Activated naive CD4-positive, alpha-beta T cell treated with anti-CD3 and anti-CD28 coated beads, Interleukin-2, amount 50 U/mL, for 72 hours (primary cell): ENCODE measurements at regions not wholly inside any gene's neighbourhood (a gene's known extent, or its start where the extent isn't known, plus 50 kb on each side); places are given as distances from the start of the nearest gene placed in this dataset.

ENCODE experiments used
- ATAC-seq, 2 donors: fragments of 150-1000 bp; cut with Tn5 transposase; 2 replicates each; pipeline ENCODE4 v1.10.0; 2021; ENCODE audit warnings: mild to moderate bottlenecking in 2 of 2, moderate library complexity in 2 of 2
- DNase-seq, 2 donors: peaks; one replicate each; pipeline ENCODE4 v3.0.0; 2021 to 2022; ENCODE audit warnings: low spot score in 2 of 2
- H3K27ac Mint-ChIP-seq, 2 donors: one replicate each; pipeline ENCODE4 v1.8.0; 2022; ENCODE audit warnings: mild to moderate bottlenecking in 2 of 2, mixed read lengths in 2 of 2
- H3K36me3 Mint-ChIP-seq, 2 donors: one replicate each; pipeline ENCODE4 v1.8.0; 2022; ENCODE audit warnings: mixed read lengths in 2 of 2
- H3K9me3 Mint-ChIP-seq, 2 donors: one replicate each; pipeline ENCODE4 v1.8.0; 2022; ENCODE audit warnings: mixed read lengths in 2 of 2

DNA sequence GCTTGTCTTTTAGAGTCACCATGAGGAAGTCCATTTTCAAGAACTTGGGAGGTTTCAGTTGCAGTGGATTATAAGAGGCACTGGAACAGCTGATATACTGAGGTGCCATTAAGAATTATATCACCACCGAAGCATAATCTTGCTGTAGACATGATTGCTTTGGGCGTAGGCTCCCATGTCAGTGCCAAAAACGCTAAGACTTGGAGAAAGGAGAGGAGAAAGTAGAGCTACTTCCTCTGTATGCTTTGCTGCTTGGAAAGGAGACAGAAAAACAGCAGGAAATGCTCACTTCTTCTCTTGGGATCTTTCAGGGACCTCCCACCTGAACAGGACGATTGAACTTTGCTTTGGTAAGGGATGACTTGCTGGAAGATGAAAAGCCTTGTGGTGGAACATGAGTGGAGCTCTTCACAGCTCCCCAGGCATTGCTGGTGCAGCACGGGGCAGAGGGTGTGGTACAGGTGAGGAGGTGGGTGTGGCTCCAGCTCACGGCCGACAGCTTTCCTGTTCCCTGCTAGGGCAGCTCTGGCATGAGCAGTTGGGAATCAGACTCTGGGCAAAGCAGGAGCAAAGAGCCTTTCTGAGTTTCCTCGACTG, 190.4 kb upstream of the JAG1 start:
- Mint-ChIP-seq H3K27ac (no peak overlapping the region), H3K9me3 (peaks cover 5 to 12% of the 10 kb centered on the region in 2 donors), H3K36me3 (no peaks in the 10 kb centered on the region)
- ATAC-seq (no peak), DNase-seq (no peak)

DNA sequence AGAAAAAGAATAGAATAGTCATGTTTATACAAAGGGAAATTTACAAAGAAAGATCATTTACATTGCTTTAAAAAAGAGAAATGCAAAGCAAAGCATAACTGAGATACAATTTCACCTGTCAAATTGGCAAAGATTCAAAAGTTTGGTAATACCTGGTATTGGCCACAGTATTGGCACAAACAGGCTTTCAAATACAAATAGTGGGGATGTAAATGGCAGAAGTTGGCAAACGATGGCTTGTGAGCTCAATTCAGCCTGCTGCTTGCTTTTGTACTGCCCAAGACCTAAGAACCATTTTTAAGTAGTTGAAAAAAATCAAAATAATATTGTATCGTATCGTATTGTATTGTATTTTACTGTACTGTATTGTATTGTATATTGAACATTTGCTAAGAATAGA, 194.5 kb upstream of the JAG1 start:
- DNase-seq: no peak
- peaks cover 0 to 5% of the 10 kb centered on the region in 2 donors for H3K9me3 Mint-ChIP-seq
- H3K36me3 Mint-ChIP-seq: no peaks in the 10 kb centered on the region
- ATAC-seq: no peak
- H3K27ac Mint-ChIP-seq: no peak overlapping the region

DNA sequence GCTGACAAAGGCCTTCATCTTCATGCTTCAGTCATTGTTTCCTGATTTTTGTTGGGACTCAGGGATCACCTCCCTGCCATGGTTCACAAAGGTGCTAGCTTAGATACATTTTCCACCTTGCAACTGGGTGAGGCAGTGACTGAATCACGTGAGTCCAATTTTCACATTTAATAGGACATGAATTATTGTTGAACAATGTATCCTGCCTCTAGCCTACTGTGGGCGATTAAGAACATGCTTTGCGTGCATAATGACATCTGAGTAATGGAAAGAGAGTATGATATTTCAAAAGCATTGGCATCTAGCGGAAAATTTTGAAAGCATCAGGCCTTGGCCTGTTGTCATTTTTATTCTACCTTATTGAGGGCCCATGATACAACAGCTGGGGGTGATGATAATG, 199.2 kb upstream of the JAG1 start:
- Mint-ChIP-seq H3K27ac (no peak overlapping the region), H3K36me3 (no peaks in the 10 kb centered on the region), H3K9me3 (peaks cover 4 to 5% of the 10 kb centered on the region in 2 donors)
- DNase-seq (no peak), ATAC-seq (no peak)

DNA sequence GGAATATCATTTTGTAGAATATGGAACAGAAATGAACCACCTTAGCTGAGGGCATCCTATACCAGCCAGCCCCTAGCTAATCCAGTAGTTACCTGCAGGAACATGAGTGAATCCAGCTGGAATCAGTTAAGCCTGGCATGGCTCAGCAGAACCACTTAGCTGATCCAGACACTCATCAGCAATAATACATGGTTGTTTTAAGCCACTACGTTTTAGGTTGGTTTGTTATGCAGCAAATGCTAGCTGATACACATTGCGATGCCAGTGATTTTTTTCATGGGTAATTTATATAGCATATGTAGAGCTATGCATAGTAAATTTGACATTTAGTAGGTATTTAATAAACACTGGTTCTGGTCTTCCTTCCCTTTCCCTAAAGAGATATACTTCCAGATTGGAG, 201.9 kb upstream of the JAG1 start:
- DNase-seq (no peak), ATAC-seq (no peak)
- no peak overlapping the region for H3K27ac Mint-ChIP-seq
- H3K36me3 Mint-ChIP-seq: no peaks in the 10 kb centered on the region
- peaks cover 4 to 5% of the 10 kb centered on the region in 2 donors for H3K9me3 Mint-ChIP-seq

DNA sequence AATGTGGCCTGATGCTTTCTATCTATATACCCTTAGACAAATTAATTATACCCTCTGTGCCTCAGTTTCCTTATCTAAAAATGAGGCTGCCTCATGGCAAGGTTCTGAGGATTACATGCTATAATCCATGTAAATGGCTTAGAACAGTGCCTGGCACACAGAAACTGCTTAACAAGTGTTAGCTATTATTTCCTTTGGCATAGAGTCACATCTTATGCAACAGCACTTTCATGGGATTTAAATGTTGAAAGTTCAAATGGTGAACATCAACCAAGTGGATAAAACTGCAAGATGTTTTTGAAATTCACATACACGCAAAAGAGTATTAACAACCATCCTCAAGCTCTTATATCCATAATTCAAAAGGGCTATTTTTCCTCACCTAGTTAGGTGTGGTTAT, 202.8 kb upstream of the JAG1 start:
- Mint-ChIP-seq H3K9me3 (peaks cover 4 to 5% of the 10 kb centered on the region in 2 donors), H3K27ac (no peak overlapping the region), H3K36me3 (no peaks in the 10 kb centered on the region)
- DNase-seq: no peak
- ATAC-seq: no peak

DNA sequence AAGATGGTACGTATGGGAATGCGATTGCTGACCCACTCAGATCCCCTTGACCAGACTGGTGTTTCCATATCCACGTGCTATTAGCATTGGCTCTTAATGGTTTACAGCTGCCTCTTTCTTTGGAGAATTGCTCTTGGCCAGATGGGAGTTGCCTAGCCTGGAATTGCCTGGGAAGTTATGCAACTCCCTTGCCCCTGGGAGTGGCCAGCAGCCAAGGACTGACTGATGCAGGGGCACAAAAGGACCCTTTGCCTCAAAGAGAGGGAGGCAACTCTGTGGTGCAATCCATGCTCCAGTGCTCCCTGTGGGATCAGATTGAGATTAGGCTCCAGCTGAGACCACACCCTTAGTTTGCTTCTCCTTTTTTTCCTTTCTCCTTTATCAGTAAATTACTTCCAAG, 203.5 kb upstream of the JAG1 start:
- DNase-seq (no peak), ATAC-seq (no peak)
- Mint-ChIP-seq H3K27ac (no peak overlapping the region), H3K9me3 (peaks cover 4 to 5% of the 10 kb centered on the region in 2 donors), H3K36me3 (no peaks in the 10 kb centered on the region)

DNA sequence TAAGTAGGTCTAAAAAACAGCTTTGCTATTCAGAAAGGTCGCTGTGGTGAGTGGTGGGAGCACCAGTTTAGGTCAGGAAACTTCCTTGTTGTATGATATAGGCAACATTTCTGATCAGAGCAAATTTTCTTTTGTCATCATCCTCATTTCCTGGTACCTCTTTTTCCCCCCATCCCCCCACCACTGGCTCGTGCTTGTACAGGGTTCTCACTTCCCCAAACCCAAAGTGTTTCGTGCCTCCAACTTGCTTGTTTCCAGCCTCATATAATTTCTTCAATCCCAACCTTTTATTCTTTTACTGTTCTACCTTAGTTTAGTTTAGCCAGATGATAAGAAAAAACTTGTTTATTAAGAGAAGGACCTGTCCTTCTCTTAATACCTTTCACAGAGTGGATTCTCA, 209.4 kb upstream of the JAG1 start:
- DNase-seq (no peak), ATAC-seq (no peak)
- no peak overlapping the region for H3K27ac Mint-ChIP-seq
- no peaks in the 10 kb centered on the region for H3K36me3 Mint-ChIP-seq
- H3K9me3 Mint-ChIP-seq: peaks cover 3 to 4% of the 10 kb centered on the region in 2 donors

DNA sequence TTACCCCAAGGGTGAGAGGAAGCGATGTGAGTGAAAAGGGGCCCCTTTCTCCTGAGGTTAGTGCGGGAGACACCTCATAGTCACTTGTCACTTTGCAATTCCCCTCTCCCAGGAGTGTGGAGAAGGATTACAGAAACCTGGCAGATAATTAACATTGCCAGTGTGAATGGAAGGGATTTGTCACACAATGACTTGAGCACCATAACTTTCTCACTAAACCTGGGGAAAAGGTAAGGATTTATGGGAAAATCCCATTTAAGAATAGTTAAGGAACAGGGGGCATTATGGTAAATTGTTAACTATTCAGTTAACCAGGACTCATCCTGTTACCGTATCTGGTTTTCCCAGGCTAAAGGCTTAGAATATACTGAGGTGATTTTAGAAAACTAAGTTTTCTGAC, 219.5 kb upstream of the JAG1 start:
- no peak overlapping the region for H3K27ac Mint-ChIP-seq
- no peak for ATAC-seq
- H3K36me3 Mint-ChIP-seq: peaks cover 0 to 6% of the 10 kb centered on the region in 2 donors
- H3K9me3 Mint-ChIP-seq: peaks cover 5 to 15% of the 10 kb centered on the region in 2 donors
- no peak for DNase-seq

DNA sequence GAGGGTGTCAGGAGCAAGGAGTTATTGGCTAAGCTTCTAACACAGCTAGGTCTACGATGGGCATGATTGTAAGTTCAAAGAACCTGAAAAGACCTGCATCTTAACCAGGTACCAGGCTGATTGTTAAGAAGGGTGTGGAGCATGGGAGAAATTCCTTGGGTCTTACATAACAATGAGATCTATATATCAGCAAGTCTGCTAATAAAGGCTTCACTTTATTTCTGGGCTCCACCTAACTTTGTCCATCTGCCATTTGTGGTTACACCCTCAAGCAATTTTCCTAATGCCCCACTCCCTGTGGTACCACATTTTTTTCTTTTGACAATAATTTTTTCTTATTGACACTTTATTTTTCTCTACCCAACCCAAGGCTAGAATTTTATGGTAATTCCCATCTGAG, 223.5 kb upstream of the JAG1 start:
- Mint-ChIP-seq H3K9me3 (peaks cover 0 to 9% of the 10 kb centered on the region in 2 donors), H3K36me3 (no peaks in the 10 kb centered on the region), H3K27ac (no peak overlapping the region)
- ATAC-seq (no peak), DNase-seq (no peak)

DNA sequence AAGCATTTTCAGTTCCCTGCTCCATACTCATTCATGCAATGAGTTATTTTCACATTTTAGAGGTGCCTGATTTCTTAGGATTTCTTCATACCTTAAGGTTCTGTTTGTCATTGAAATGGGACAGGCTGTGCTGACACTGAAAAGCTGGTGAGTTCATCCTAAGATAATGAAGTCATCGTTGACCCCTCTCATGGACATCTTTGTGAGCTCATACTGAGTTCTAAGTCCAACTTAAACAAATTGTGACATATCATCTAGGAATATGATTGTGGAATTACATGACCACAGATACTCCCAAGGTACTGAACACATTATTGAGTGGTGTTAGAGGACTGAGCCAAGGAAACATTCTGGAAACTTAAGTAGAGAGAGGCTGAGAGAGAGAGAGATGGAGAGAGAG, 224.8 kb upstream of the JAG1 start:
- DNase-seq (no peak), ATAC-seq (no peak)
- Mint-ChIP-seq H3K9me3 (peaks cover 0 to 9% of the 10 kb centered on the region in 2 donors), H3K27ac (no peak overlapping the region), H3K36me3 (no peaks in the 10 kb centered on the region)

DNA sequence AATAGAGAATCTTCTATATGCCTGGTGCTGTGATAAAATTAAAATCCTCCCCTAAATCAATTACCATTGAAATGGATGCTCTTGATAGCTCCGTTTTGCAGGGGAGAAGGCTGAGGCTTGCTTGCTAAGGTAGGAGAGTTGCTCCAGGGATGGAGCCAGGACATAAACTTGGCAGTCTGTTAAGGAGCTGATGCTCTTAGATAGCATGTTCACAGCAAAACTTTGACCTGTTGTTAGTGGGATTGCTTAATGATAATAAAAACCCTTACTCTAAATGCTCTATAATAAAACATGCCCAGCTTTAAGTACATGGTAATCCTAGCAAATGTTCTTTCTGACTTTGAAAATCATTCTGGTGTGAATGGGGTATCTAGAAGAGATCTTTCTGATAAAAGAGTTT, 228.4 kb upstream of the JAG1 start:
- DNase-seq (no peak), ATAC-seq (no peak)
- Mint-ChIP-seq H3K27ac (no peak overlapping the region), H3K36me3 (no peaks in the 10 kb centered on the region), H3K9me3 (peaks cover 0 to 4% of the 10 kb centered on the region in 2 donors)

DNA sequence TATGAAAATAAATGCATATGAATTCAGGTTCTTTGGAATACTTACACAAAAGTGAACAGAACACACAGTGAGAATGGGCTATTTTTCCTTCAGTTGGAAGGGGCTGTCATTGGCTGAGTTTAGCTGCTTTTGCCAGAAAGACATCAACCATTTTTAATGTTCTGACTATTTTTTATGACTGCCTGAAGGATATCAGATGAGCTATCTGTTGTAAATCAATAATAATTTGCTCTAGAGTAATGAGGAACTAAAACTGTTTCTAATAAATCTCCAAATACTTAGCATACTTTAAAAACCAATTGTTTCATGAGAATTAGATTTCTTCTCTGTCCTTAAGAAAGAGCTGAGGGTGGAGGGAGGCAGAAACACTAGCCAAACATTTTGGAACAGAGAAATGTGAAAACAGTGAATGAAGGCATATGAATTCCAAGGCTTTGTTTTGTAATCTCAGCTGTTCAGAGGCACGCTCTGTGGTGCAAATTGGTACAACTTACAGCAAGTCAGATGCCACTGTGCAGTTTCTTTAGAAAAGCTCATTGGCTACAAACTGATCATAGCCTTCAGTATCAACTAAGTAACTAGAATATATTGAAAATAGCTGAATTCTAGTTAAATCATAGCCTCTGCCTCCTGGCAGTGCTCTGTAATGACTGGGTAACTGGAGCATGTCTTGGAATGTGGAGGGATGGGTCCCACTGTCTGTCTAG, 228.9 kb upstream of the JAG1 start:
- no peak overlapping the region for H3K27ac Mint-ChIP-seq

DNA sequence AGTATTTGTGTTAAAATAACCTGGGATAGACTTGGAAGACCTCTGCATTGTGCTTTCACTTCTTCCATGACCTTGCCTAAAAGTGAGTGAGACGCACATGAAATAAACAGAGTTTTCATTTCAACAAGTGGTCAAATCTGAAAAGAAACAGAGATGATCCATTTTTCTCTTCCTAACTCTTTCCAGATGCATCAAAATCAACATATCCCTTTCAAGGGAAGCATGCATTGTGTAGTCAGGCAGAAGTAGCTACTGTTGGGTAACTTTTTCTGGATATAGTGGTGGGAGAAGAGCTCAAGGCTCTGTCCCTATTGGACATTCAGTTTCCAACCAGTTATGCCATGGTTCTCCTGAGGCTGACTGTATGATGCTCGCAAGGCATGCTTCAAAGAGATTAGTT, 233.0 kb upstream of the JAG1 start:
- ATAC-seq: no peak
- Mint-ChIP-seq H3K27ac (no peak overlapping the region), H3K36me3 (no peaks in the 10 kb centered on the region), H3K9me3 (peaks cover 0 to 3% of the 10 kb centered on the region in 2 donors)
- DNase-seq: no peak

More for the DNA sequence above, 228.9 kb upstream of the JAG1 start:
- ATAC-seq (no peak), DNase-seq (no peak)
- Mint-ChIP-seq H3K9me3 (peaks cover 0 to 4% of the 10 kb centered on the region in 2 donors), H3K36me3 (no peaks in the 10 kb centered on the region)

DNA sequence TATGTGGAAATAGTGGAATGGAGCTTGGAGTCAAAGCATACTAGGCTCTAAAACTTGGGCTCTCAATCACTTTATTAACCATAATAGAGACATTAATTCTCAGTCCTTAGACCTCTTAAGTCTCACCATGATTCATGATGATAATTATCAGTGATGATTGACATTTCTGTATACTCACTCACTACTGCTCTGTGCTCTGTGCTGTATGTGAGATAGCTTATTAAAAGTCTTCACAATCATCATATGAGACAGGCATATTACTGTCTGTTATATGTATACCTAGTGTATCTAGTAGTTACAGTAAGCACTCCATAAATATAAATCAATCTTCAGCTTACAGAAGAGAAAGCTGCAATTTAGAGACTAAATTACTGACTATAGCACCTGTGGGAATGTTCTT, 236.0 kb upstream of the JAG1 start:
- no peaks in the 10 kb centered on the region for H3K36me3 Mint-ChIP-seq
- H3K27ac Mint-ChIP-seq: no peak overlapping the region
- DNase-seq: no peak
- no peak for ATAC-seq
- peaks cover 0 to 3% of the 10 kb centered on the region in 2 donors for H3K9me3 Mint-ChIP-seq

DNA sequence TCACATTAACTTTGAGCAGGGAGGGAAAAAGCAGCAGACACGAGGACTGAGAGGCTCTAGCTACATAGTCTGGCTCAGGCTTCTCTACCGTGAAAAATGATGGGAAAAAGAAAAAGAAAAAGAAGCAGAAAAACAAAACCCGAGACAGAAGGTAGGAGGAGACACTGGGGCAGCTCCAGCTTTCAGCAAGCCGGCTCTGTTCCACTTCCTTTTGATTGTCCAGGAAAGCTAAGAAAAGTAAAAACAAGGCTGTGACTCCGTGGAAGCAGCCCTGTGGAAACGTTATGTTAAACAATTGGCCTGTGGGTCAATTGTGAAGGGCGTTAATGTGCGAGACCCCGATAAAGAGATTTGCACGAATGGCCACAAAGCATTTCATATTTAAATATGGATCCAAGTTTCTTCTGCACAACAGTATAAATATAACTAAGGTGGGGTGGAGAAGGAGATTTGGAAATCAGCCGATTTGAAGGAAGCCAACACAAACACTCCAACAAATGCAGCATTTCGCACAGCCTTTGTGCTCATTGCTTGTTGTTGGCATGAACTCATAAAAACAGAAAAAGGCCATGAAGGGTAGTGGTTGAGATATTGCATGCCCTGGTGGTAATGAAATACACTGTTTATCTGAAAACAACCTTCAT, 236.9 kb upstream of the JAG1 start:
- DNase-seq (no peak), ATAC-seq (no peak)
- H3K27ac Mint-ChIP-seq: no peak overlapping the region
- H3K36me3 Mint-ChIP-seq: no peaks in the 10 kb centered on the region
- H3K9me3 Mint-ChIP-seq: peaks cover 0 to 3% of the 10 kb centered on the region in 2 donors

DNA sequence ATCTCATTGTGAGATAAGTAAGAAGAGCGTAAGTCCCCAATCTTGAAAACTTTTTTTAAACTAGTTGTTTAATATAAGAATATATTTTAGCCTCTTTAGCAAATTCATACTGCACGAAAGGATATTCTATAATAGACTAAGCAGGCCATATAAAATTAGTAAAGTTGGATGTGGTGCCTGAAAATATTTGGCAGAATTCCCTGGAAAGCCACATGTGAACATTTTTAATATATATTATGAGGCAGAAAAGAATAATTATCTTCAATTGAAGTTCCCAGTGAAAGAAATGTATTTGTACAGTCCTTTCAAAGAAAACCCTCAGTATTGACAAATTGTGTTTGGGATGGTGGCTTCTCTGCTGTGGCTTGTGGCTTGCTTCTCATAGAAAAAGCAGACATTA, 237.5 kb upstream of the JAG1 start:
- peaks cover 0 to 3% of the 10 kb centered on the region in 2 donors for H3K9me3 Mint-ChIP-seq
- ATAC-seq: no peak
- H3K36me3 Mint-ChIP-seq: no peaks in the 10 kb centered on the region
- DNase-seq: no peak
- no peak overlapping the region for H3K27ac Mint-ChIP-seq

DNA sequence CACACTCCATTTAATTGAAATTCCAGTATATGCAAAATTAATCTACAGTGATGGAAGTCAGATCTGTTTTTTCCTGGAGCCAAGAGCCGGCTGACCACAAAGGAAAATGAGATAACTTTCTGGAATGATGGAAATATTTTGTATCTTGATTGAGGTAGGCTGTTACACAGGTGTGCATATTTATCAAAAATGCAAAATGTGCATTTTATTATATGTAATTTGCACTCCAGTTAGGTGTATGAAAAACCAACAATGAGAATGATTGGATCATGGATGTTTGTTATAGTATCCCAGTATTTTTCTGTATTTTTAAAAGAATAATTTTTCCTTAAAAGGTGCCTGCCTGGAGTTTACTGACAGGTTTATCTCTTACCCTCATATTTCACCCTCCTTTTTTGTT, 242.0 kb upstream of the JAG1 start:
- DNase-seq (no peak), ATAC-seq (no peak)
- peaks cover 0 to 14% of the 10 kb centered on the region in 2 donors for H3K36me3 Mint-ChIP-seq
- H3K27ac Mint-ChIP-seq: no peak overlapping the region
- peaks cover 6 to 13% of the 10 kb centered on the region in 2 donors for H3K9me3 Mint-ChIP-seq

DNA sequence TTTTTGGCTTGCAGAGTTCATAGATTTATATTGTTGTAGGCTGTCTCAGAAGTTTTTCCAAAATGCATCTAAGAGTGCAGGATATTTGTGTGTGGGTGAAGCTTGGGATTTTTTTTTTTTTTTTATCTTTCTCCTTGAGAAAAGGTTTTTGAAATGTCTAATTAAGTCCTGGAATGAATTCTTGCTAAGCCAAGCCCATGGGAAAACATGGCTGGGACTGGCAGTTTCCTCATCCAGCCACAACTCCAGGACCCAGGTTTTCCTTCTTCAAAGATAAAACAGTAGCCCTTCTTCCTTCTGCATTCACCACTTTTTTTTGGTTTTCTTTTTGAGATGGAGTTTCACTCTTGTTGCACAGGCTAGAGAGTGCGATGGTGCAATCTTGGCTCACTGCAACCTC, 242.5 kb upstream of the JAG1 start:
- ATAC-seq (no peak), DNase-seq (no peak)
- Mint-ChIP-seq H3K9me3 (peaks cover 6 to 13% of the 10 kb centered on the region in 2 donors), H3K36me3 (peaks cover 0 to 14% of the 10 kb centered on the region in 2 donors), H3K27ac (no peak overlapping the region)
